Glutamatergic neuron (in vitro differentiated cells): ENCODE measurements at regions not wholly inside any gene's neighbourhood (a gene's known extent, or its start where the extent isn't known, plus 50 kb on each side); places are given as distances from the start of the nearest gene placed in this dataset.

Experiments used
- DNase-seq: peaks from one replicate; pipeline ENCODE4 v3.0.0; 2022
- H3K27ac Mint-ChIP-seq: one replicate; pipeline ENCODE4 v1.8.0; 2020; ENCODE audit warnings: mild to moderate bottlenecking, mixed read lengths, inconsistent platforms; ENCODE audit not compliant: unreplicated experiment
- H3K27me3 Mint-ChIP-seq: one replicate; pipeline ENCODE4 v1.8.0; 2020; ENCODE audit warnings: mild to moderate bottlenecking, moderate library complexity, mixed read lengths, inconsistent platforms; ENCODE audit not compliant: unreplicated experiment
- H3K36me3 Mint-ChIP-seq: one replicate; pipeline ENCODE4 v1.8.0; 2020; ENCODE audit warnings: mild to moderate bottlenecking, mixed read lengths, inconsistent platforms; ENCODE audit not compliant: unreplicated experiment
- H3K4me1 Mint-ChIP-seq: one replicate; pipeline ENCODE4 v1.8.0; 2020; ENCODE audit warnings: mild to moderate bottlenecking, low read depth, mixed read lengths, inconsistent platforms; ENCODE audit not compliant: unreplicated experiment
- H3K4me3 Mint-ChIP-seq: one replicate; pipeline ENCODE4 v1.8.0; 2020; ENCODE audit warnings: mild to moderate bottlenecking, mixed read lengths, inconsistent platforms; ENCODE audit not compliant: unreplicated experiment
- H3K9me3 Mint-ChIP-seq: one replicate; pipeline ENCODE4 v1.8.0; 2020; ENCODE audit warnings: mild to moderate bottlenecking, moderate library complexity, mixed read lengths, inconsistent platforms; ENCODE audit not compliant: unreplicated experiment
- TF ChIP-seq, protein P1 (sequence below): fragments of 200-600 bp; sonication (generic); IDR thresholded peaks from one replicate; pipeline ENCODE4 v1.5.0; 2021; ENCODE audit not compliant: partially characterized antibody, unreplicated experiment

DNA sequence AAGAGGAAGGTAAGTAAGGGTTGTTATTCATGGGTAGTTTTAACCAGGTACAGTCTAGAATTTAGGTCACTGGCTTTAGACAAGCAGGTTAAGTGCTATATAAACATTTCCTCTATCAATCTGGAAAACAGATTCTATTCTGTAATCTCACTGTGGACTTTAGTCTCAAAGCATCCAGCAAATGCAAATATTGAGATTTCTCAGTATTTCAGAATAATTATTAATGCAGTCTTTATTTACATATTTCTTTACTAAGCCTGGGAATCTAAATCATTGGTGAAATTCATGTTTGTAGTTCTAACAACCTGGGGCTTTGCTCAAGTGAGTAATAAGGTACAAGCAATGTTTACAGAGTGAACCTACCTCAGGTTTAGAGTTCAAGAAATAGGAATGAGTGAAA is 61.9 kb downstream of the SLC41A2 start:
- DNase-seq = no peak
- Mint-ChIP-seq H3K4me3 (no peak overlapping the region), H3K36me3 (no peaks in the 10 kb centered on the region), H3K9me3 (no peaks in the 10 kb centered on the region), H3K4me1 (no peaks in the 10 kb centered on the region), H3K27ac (no peak overlapping the region), H3K27me3 (no peaks in the 10 kb centered on the region)
- TF ChIP-seq, protein P1, sequence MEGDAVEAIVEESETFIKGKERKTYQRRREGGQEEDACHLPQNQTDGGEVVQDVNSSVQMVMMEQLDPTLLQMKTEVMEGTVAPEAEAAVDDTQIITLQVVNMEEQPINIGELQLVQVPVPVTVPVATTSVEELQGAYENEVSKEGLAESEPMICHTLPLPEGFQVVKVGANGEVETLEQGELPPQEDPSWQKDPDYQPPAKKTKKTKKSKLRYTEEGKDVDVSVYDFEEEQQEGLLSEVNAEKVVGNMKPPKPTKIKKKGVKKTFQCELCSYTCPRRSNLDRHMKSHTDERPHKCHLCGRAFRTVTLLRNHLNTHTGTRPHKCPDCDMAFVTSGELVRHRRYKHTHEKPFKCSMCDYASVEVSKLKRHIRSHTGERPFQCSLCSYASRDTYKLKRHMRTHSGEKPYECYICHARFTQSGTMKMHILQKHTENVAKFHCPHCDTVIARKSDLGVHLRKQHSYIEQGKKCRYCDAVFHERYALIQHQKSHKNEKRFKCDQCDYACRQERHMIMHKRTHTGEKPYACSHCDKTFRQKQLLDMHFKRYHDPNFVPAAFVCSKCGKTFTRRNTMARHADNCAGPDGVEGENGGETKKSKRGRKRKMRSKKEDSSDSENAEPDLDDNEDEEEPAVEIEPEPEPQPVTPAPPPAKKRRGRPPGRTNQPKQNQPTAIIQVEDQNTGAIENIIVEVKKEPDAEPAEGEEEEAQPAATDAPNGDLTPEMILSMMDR = no peak

DNA sequence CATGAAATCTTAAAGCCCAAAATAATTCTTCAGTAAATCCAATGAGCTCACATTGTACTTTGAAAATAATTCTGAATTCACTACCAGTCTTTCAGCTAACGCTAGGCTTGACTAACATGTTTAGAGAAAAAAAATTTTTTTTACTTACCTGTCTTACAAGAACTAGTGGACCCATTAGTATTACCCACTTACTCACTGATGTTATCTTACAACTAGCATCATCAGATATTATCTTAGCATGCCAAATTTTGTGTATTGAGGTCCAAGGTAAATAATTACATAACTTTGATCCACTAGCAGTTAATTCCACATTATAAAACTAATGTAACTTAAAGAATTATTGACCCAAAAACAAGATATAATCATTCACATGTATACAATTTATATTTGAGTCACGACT is 62.7 kb downstream of the SLC41A2 start:
- Mint-ChIP-seq H3K36me3 (no peaks in the 10 kb centered on the region), H3K4me1 (no peaks in the 10 kb centered on the region), H3K27me3 (no peaks in the 10 kb centered on the region), H3K9me3 (no peaks in the 10 kb centered on the region), H3K4me3 (no peak overlapping the region), H3K27ac (no peak overlapping the region)
- TF ChIP-seq, protein P1 = no peak
- DNase-seq = no peak

DNA sequence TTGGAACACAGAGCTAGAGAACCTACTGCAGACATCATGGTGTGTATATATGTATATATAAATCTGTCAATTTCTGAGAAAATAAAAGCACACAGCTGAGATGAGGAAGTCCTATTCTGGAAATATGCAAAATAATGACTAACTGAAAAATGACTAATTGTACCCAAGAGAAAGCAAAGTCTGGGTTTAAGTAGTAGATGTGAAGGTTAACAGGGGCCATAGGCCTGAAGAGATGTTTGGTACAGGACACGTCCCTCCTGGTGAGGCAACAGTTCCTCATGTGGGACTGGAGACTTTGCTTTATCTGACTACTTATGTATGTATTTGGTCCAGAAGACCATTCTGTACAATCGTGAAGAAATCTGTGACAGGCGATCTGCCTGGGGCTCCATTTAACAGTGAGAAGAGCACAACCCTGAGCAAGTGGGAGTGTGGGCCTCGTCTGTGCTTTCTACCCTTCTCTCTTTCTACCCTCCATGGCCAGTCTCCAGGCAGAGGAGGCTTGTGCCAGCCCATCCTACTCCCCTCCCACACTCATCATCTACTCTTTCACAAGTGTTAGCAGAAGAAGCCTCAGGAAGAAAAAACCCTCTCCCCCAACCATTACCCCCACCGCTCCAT is 67.5 kb downstream of the SLC41A2 start:
- H3K4me3 Mint-ChIP-seq = no peak overlapping the region
- DNase-seq = no peak
- no peaks in the 10 kb centered on the region for H3K9me3 Mint-ChIP-seq
- H3K4me1 Mint-ChIP-seq = no peaks in the 10 kb centered on the region
- no peak overlapping the region for H3K27ac Mint-ChIP-seq
- H3K27me3 Mint-ChIP-seq = no peaks in the 10 kb centered on the region
- TF ChIP-seq, protein P1 = no peak
- no peaks in the 10 kb centered on the region for H3K36me3 Mint-ChIP-seq

DNA sequence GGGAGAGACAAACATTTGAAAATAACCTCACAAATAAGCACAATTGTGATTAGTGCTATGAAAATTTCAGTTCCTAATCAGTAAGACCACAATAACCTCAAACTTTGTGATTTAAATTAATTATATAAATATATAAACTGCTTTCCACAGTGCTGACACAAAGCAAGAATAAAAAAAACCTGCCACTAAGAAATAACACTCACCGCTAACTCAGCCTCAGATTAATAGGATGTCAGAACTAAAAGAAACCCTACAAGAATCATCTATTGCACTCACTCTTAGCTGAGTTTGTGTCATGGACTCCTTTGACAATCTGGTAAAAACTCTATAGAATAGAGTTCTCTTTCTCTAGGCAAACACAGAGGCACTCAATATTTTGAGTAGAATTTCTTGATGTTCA is 68.4 kb downstream of the SLC41A2 start:
- DNase-seq = no peak
- Mint-ChIP-seq H3K9me3 (no peaks in the 10 kb centered on the region), H3K4me3 (no peak overlapping the region), H3K4me1 (no peaks in the 10 kb centered on the region), H3K36me3 (no peaks in the 10 kb centered on the region), H3K27me3 (no peaks in the 10 kb centered on the region), H3K27ac (no peak overlapping the region)
- TF ChIP-seq, protein P1 = no peak

DNA sequence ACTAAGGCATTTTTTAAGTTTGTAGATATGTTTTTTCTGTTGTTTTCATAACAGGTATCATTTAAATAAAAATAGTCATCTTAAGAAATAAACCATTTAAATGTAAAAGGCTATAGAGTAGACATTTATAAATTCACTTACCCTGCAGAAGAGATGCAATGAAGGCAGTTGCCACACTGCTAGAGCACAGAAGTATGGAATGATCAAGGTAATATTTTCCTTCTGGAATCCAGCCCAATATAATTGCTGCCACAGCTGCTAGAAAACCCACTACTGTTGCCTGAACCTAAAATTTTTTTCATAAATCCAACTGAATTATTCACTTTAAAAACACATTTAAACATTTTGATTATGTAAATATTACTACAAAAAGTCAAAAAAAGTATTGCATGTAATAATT is 69.2 kb downstream of the SLC41A2 start:
- Mint-ChIP-seq H3K4me1 (no peaks in the 10 kb centered on the region), H3K4me3 (no peak overlapping the region), H3K9me3 (no peaks in the 10 kb centered on the region), H3K27me3 (no peaks in the 10 kb centered on the region), H3K27ac (no peak overlapping the region), H3K36me3 (no peaks in the 10 kb centered on the region)
- no peak for DNase-seq
- TF ChIP-seq, protein P1 = no peak
